ENCODE measurements at regions not wholly inside any gene's neighbourhood (a gene's known extent, or its start where the extent isn't known, plus 50 kb on each side); places are given as distances from the start of the nearest gene placed in this dataset.
"Not testable (repeated sequence)": the region's sequence is repeated elsewhere in the genome, so short reads cannot be mapped to it uniquely, and the experiment has no call there.

DNA sequence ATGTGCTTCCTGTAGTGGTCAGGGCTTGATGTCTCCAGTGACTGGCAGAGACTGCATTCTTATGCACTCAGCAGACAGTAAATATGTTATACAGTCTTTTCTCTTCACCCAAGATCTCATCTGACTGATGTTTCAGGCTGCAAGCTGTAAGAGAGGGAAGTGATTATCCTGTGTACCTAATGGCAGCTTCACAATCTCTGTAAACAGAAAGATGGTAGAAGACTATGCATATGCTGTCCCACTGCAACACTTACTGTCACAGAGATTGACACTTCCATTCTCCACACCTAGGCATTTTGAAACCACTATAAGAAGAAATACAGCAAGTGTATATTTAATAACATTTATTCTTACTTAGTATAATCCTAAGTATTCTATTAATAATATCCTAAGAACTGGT is 97.6 kb upstream of the ANXA1 start:
- no peak for DNase-seq (ENCODE audit: low spot score)

DNA sequence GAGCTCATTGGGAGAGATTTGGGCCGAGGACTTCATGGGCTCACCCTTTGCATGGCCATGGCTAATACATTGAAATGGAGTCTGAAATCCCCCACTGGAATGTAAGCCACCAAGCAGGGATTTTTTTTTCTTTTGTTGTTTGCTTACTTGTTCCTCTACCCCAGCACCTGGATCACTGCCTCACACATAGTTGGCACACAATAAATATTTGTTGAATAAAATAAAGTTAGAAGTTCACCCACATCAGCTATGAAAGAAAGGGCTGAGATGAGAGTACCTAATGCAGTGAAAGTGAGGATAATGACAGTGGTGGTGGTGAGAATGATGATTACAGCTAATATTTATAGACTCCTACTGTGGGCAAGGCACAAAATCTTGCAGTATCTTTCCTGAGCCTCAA is 98.1 kb upstream of the ANXA1 start:
- no peak for DNase-seq (ENCODE audit: low spot score)

DNA sequence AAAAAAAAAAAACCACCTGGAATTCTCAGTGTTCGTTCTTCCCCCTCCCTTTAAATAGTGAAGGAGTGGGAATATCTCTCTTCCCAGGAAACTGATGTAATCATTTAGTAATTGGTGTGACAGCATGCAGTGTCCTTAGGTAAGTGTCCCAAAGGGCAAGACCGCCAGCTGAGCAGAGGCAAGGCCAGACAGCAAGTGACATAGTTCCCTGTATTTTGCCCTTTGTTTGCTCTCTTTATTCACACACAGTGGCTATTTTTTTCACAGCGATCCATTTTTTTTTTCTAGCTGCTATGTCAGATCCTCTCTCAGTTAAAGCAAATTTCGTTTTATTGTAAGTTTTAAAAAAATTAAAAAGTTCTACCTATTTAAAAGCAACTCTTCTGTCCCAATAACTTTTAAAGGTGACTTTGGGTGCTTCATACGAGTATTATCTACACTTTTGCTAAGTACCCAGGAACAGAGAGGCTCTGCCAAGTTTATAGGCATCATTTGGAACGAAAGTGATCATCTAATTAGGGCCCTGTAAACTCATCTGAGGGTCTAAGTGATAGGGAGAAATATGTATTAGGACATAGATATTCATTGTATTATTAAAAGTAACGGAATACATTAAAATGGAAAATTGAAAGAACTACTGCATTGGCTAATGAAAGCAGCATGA is 98.2 kb upstream of the ALDH1A1 start:
- DNase-seq (ENCODE audit: low spot score): no peak

DNA sequence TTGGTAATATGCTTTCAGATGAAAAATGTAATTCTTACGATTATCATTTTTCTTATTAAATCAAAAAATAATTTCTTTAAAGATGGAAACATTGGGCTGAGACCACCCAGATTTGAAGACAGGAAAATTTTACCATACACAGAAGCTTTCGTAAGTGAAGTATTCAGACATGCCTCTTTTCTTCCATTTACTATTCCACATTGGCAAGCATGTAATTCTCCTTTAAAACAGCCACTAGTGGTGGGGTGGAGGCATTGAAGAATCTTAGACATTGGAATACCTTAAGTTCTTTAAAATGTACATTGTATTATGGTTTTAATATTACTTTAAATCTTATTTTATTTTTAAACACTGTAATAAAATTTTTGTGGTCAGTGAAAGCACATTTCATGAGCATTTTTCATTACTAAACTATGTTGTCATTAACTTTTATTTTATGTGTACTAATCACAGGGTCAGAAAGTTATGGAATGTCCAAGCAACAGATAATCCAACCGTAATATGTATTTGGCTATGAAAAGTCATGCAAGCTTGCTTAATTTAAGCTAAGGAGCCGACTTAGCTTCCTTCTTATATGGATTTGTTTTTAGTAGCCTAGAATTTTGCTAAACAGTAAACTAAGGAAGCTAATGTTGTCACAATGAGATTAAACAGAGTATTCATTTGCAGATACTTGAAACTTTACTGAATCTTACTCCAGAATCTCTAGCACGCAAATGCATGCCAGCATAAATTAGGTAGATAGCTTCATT is 97.4 kb upstream of the ALDH1A1 start:
- DNase-seq (ENCODE audit: low spot score): no peak

DNA sequence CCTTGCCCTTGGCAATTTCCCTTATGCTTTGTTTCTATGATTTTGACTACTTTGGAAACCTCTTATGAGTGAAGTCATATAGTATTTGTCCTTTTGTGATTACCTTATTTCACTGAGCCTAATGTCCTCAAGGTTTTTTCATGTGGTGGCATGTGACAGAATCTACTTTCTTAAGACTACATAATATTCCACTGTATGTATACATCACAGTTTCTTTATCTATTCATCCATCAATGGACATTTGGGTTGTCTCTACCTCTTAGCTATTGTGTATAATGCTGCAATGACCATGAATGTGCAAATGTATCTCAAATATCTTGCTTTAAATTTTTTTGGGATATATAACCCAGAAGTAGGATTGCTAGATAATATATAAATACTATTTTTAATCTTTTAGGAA is 96.4 kb upstream of the ALDH1A1 start:
- DNase-seq (ENCODE audit: low spot score): no peak

DNA sequence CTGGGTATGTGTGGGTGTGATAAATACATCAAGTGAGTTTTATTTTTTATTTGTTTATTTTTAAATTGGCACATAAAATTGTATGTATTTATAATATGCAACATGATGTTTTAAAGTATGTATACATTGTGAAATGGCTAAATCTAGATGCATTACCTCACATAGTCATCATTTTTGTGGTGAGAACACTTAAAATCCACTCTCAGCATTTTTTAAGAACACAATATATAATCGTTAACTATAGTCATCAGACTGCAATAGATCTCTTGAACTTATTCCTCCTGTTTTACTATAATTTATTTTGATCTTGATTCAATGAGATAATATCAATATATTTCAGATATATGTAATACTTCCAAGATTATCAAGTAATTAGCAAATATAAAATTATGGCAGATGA is 93.9 kb upstream of the ALDH1A1 start:
- no peak for DNase-seq (ENCODE audit: low spot score)

DNA sequence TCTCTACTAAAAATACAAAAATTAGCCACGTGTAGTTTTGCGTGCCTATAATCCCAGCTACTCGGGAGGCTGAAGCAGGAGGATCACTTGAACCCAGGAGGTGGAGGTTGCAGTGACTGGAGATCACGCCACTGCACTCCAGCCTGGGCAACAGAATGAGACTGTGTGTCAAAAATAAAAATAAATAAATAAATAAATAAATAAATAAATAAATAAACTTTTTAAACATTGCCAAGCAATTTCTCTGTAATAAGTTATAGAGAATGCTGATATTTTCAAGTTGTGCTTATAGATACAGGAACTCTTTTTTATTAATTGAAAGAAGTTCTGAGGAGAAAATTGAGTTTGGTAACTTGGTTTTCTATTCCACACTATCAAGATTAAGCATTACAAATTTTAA is 91.9 kb upstream of the ALDH1A1 start:
- not testable (repeated sequence) for DNase-seq (ENCODE audit: low spot score)

DNA sequence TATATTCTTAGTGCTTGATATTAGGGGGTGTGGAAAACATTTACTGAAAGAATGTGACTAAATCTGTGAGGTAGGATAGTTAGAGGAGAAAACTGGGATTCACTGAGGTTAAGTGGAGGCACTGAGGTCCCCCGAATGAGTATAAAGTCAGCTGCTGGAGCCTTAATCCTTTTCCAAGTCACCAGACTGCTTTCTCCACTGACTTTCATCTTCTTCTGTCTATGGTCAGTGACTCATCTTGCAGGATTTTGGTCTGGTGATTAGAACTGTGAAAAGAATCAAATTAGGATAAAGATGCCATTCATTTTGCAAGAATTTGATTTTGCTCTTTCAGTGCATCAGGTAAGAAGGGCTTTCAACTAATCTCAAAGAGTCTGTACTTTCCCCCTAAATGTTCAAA is 89.3 kb upstream of the ALDH1A1 start:
- DNase-seq (ENCODE audit: low spot score): no peak

DNA sequence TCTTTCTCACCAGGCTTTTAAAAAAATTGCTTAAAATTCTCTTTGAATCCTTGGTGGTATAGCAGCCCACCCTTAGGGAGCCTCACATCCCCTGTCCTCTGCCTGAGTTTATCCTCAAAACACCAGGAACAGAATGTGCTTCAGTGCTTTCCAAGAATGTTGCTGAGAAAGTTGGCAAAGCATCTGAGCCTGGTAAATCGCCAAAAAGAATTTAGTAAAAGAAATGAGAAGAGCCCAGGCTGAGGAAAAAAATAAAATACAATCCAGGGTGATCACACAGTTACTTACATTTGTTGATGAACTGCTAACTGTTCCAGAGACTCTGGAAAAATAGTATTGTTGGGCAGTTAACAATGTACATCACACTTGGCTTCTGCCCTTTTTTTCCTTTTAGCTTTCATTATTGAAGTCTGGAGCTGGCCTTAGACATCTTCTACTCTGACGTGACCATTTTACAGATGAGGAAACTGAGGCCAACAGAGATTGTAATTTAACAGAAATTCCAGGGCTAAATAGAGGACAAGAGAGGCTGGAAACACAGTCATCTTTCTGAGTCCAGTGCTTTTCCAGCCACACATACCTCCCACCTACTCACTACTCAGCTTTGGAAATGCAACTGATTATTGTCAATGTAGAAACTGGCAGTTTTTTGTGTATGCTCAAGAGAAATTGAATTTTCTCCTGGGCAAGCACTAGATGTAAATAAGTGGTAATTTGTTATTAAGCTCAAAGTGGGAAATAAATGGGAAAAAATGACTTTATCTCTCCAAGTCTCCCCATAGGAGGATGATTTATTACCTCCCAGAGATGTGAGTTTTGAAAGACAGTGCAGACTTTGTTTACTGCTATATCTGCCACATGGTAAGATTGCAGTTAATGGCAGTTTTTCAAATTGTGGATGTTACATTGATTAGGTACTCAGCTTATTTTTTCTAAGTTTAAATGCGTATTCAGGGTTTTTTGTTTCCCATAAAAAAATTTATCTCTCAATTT is 86.7 kb upstream of the ALDH1A1 start:
- peak; percentile 61 for DNase-seq (ENCODE audit: low spot score)

DNA sequence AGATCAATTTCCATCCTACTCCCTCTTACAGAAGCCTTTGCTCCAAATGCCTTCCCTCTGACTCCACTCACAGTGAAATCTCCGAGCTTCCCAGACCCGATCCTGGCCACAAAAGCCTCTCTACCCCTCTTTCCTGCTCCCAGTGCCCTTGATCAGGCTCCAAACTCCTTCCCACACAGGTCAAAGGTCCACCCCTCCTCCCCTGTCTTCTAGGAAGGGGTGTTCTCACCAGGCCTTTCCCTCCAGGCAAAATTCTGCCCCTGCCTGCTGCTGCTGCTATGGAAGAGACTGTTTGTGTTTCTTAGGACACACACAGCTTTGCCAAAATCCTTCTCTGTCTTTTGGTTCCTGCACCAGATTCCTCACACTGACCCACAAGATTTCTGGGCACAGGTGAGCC is 85.8 kb upstream of the ALDH1A1 start:
- DNase-seq (ENCODE audit: low spot score): peak; percentile 32

DNA sequence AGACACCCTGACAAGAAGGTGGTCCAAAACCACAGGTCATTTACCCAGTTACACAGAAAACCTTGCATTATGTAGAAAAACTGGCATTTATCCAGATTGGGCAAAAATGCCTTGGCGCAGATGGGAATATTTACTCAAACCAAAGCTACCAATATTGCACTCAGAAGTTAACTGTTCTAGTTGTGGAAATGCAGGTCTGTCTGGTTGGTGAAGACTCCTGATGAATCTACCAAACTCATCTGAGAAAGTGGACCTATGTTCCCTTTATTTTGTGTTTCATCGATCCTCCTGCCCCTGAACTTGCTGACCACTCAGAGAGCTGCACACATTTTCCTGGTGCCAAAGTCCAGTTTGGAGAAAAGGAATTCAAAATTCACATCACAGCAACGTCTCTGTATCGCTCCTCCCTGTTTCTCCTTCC is 85.2 kb upstream of the ALDH1A1 start:
- peak; percentile 9 for DNase-seq (ENCODE audit: low spot score)

DNA sequence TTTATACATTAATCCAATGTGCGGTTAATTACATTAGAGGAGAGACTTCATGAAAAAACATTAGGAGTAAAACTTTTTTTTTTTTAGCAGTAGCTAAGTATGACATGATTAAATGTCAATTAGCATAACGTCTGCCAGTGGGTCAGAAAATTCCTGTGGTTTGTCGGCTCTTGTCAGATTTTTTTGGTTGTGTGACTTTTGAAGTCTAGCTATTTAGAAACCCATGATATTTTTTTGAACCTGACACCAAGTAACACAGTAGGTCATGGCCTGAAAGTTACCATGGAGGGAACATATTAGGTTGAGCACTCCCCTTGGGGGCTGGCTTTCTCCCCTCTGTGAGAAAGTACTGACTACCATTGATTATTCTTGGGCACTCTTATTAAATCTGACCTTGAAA is 84.8 kb upstream of the ALDH1A1 start:
- no peak for DNase-seq (ENCODE audit: low spot score)

DNA sequence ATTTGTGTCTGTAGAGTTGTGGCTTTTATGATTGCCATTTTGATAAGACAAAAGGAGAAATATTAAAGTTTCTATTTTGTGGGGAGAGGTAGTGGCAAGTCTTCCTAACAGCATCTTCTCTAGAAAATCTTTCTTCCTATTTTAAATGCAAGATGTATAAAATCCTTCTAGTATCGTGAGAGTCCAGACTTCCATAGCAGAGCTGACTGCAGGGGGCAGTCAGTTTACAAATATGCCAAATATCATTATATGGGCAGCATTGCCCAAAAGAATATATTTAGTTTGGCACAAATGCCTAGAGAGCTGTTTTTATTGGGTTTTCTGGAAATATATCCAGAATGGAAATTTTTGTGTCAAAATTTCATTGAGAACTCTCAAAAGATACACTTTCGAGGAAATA is 82.1 kb upstream of the ALDH1A1 start:
- no peak for DNase-seq (ENCODE audit: low spot score)

DNA sequence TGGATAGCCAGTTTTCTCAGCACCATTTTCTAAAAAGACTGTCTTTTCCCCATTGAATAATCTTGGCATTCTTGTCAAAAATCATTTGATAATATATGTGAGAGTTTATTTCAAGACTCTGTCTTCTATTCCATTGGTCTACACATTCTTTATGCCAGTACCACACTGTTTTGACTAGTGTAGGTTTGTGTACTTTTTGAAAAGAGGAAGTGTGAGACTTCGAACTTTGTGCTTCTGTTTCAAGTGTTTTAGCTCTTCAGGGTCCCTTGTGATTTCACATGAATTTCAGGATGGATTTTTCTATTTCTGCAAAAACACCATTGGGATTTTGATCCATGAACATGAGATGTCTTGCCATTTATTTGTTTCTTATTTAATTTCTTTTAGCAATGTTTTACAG is 78.5 kb upstream of the ALDH1A1 start:
- DNase-seq (ENCODE audit: low spot score): no peak

DNA sequence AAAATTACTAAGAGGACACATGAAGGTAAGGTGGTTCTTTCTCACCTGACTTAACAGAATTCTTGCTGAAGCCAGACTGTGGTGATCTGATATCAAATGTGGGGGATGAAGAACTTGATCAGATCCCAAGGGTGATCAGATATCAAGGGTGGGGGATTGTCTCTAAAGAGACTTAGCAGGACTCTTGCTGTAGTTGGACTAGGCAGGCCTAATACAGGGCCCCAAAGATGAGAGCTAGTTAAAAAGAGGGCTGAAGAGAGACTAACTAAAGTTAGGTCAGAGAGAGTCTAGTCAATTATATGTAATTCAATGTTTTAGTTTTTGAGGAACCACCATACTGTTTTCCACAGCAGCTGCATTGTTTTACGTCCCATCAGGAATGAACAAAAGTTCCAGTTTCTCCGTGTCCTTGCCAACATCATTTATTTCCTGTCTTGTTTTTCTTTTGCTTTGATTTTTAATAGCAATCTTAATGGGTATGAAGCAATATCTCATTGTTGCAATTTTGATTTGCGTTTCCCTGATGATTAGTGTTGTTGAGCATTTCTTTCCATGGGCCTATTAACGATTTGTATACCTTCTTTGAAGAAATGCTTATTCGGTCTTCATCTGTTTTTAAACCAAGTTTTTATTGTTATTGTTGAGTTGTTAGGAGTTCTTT is 77.6 kb upstream of the ALDH1A1 start:
- no peak for DNase-seq (ENCODE audit: low spot score)

DNA sequence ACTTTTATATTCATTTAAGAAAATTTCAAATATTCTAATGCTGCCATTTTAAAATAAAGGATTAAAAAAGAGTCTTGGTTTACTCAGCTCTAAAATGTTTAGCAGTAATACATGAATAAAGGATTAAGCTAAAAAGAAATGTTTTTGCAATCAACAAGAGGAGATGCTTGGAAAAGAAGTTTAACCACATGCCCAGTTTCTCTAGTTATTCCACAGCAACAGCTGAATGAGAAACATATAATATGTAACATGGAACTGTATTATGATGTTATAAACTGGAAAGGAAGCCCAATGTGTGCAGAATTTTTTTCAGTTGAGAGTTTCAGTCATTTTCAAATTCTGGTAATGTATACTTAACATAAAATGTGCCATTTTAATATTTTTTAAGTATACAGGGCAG is 76.5 kb upstream of the ALDH1A1 start:
- DNase-seq (ENCODE audit: low spot score): no peak

DNA sequence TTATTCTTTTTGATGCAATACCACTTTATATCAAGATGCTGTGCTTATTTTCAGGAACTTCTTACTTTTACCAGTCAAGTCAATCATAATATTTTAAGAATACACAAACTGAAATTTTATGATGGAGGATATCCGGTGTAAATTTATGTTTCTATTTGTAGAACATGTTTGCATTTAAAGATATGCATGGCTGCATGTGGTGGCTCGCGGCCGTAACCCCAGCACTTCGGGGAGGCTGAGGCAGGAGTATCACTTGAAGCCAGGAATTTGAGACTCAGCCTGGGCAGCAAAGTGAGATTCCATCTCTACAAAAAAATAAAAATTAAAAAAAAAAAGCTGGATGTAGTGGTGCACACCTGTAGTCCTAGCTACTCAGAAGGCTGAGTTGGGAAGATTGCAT is 73.5 kb upstream of the ALDH1A1 start:
- no peak for DNase-seq (ENCODE audit: low spot score)

DNA sequence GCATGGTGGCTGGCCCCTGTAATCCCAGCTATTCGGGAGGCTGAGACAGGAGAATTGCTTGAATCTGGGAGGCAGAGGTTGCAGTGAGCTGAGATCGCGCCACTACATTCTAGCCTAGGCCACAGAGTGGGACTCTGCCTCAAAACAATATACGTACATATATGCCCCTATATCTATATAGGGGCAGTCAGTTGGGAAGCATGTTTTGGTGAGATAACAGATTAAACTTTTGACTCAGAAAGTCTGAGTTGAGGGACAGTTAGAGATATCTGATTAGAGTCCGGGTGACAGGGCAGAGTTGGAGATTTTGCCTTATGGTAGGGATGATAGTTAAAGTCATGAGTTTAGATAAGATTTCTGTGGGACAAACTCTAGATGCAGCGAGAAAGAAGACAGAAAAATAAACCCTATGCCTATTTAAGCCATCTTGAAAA is 71.8 kb upstream of the ALDH1A1 start:
- no peak for DNase-seq (ENCODE audit: low spot score)

DNA sequence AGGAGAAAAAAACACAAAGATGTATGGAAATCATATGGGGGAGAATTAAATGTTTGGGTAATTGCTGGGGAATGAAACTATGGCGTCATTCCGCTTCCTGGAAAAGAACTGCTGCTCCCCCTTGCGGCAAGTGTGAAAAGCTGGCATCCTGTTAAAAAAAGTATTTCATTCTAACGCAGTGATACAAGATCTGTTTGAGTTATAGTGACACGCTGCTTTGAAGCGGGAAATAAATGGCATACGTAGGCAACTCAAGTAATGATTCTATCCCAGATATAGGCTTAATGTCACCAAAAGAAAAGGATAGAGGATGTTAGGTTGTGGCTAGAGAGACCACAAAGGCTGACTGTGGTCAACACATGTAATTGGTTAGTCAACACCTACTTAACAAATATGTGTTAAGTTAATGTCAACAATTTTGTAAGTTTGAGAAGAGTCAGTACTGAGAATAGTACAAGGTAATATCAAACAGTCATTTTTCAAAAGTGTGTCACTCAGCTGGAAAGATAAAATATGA is 70.2 kb upstream of the ALDH1A1 start:
- DNase-seq (ENCODE audit: low spot score): peak; percentile 66

DNA sequence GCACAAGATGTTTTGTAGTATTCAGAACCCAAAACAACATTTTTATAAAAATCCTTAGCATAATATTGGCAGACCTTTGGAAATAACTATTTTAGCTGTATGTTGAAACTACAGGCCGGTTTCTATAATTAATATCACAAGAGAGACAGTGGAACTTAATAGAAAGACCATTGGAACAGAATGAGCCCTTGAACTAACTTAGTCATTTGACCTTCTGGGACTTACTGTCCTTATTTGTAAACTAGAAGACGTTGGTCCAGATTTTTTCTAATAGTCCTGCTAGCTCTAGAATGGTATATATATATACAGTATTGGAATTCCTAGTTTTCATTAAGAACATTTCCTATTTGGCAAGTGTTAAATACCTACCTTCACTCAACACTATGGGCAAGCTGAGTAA is 69.5 kb upstream of the ALDH1A1 start:
- DNase-seq (ENCODE audit: low spot score): no peak

DNA sequence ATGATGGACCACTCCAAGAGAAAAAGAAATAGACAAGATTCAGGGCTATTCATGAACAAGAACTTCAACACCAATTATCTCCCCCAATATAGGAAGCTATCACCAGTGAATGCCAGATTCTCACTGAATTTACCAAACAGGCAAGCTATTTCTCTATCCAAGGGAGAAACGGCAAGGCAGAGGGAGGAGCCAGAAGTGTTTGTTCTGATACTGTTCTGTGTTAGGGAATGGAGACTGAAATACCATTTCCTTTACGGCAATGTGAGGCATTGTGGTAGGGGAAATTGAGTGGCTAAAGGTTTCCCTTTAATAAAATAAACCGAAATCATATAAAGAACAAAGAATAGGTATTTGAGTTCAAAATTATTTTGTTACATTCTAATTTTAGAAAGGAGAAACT is 68.0 kb upstream of the ALDH1A1 start:
- no peak for DNase-seq (ENCODE audit: low spot score)

DNA sequence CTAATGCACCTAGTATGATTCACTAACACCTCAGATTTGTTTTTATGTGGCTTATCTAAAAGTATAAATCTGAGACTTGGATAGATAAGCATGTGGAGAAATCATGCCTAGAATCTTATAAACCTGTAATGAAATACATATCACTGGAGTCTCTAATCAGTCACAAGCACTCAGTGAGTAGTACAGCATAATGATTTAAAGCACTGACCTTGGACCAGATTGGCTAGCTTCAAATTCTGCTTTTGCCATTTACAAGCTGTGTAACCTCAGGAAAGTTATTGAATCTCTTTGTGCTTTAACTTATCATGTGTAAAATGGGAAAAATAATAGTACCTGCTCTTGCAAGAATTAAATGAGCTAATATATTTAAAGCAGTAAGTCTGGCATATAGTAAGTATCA is 61.2 kb upstream of the ALDH1A1 start:
- DNase-seq (ENCODE audit: low spot score): no peak
